AG04450 (cell line): ENCODE measurements at regions not wholly inside any gene's neighbourhood (a gene's known extent, or its start where the extent isn't known, plus 50 kb on each side); places are given as distances from the start of the nearest gene placed in this dataset.

ENCODE experiments used
- CTCF ChIA-PET: fragments of 300-600, 350-600 bp; formaldehyde crosslinking; extraction: SDS; loops from one replicate; lab custom pipeline; 2022; ENCODE audit warnings: antibody characterized with exemption, inconsistent platforms; lab: Charles Lee
- POLR2A ChIA-PET: fragments of 350-600 bp; formaldehyde crosslinking; extraction: SDS; loops from one replicate; lab custom pipeline; 2021; ENCODE audit warnings: antibody characterized with exemption, inconsistent platforms; lab: Yijun Ruan, JAX
- DNase-seq: peaks from one replicate; pipeline ENCODE4 v3.0.0-alpha.2; 2011; ENCODE audit warnings: low read depth, low spot score
- H3K27ac ChIP-seq: one replicate; pipeline ENCODE4 v1.5.1; 2012; ENCODE audit warnings: low read depth, low read length, control low read depth
- H3K27me3 ChIP-seq: one replicate; pipeline ENCODE4 v1.6.0; 2012; ENCODE audit warnings: low read length; ENCODE audit not compliant: control insufficient read depth, insufficient read depth
- H3K4me3 ChIP-seq: 2 replicates; pipeline ENCODE4 v1.5.1; 2011; ENCODE audit warnings: mild to moderate bottlenecking, low read depth, low read length, control low read depth
- H3K9me3 ChIP-seq: 2 replicates; pipeline ENCODE4 v1.5.1; 2012; ENCODE audit warnings: low read length; ENCODE audit not compliant: control insufficient read depth, insufficient read depth
- TF ChIP-seq, protein P1 (sequence below): IDR thresholded peaks from 2 replicates; pipeline ENCODE4 v1.5.1; 2011; ENCODE audit warnings: low read depth, low read length, control low read depth, inconsistent platforms

DNA sequence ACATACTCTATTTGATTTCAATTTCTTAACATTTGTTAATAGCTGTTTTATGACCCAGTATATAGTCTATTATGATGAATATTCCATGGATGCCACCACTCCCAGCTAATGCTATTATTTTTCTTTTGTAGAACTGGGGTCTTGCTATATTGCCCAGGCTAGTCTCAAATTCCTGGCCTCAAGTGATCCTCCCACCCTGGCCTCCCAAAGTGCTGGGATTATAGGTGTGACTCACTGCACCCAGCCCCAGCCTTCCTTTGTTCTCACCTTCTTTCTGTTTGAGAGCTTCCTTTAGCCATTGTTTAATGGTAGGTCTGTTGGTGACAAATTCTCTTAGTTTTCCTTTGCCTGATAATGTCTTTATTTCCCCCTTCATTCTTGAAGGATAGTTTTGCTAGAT is 52.9 kb upstream of the AMOTL1 start:
- ChIA-PET POLR2A (no interaction called here), CTCF (interaction anchor here (1.0 to 1.3 kb wide), 2 partner anchors 9 to 92 kb away, joined by 3 to 4 read pairs; no protein-coding TSS in a partner anchor)
- TF ChIP-seq, protein P1, sequence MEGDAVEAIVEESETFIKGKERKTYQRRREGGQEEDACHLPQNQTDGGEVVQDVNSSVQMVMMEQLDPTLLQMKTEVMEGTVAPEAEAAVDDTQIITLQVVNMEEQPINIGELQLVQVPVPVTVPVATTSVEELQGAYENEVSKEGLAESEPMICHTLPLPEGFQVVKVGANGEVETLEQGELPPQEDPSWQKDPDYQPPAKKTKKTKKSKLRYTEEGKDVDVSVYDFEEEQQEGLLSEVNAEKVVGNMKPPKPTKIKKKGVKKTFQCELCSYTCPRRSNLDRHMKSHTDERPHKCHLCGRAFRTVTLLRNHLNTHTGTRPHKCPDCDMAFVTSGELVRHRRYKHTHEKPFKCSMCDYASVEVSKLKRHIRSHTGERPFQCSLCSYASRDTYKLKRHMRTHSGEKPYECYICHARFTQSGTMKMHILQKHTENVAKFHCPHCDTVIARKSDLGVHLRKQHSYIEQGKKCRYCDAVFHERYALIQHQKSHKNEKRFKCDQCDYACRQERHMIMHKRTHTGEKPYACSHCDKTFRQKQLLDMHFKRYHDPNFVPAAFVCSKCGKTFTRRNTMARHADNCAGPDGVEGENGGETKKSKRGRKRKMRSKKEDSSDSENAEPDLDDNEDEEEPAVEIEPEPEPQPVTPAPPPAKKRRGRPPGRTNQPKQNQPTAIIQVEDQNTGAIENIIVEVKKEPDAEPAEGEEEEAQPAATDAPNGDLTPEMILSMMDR: no peak
- Histone ChIP-seq H3K27ac (no peak overlapping the region), H3K9me3 (no peaks in the 10 kb centered on the region), H3K4me3 (no peak overlapping the region), H3K27me3 (peaks cover 11% of the 10 kb centered on the region)
- no peak for DNase-seq

DNA sequence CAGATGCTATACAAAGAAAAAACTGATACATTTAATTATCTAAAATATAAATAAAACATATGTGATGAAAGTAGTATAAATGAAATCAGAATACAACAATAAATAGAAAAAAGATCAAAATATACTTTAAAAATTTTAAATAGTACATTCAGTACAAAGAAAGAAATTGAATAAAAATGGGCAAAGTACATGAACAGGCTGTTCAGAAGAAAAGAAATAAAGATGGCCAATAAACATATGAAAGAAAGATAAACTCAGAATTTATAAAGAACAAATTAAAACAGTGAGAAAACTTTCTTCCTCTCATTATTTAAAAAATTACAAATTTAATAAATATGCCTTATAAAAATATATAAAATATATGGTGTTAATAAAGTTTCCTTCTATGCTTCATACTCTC is 50.5 kb upstream of the AMOTL1 start:
- TF ChIP-seq, protein P1: no peak
- H3K4me3 ChIP-seq: no peak overlapping the region
- POLR2A ChIA-PET: no interaction called here
- CTCF ChIA-PET: no interaction called here
- H3K9me3 ChIP-seq: no peaks in the 10 kb centered on the region
- peaks cover 11% of the 10 kb centered on the region for H3K27me3 ChIP-seq
- no peak for DNase-seq
- H3K27ac ChIP-seq: no peak overlapping the region
